ENCODE measurements at regions not wholly inside any gene's neighbourhood (a gene's known extent, or its start where the extent isn't known, plus 50 kb on each side); places are given as distances from the start of the nearest gene placed in this dataset.

DNA sequence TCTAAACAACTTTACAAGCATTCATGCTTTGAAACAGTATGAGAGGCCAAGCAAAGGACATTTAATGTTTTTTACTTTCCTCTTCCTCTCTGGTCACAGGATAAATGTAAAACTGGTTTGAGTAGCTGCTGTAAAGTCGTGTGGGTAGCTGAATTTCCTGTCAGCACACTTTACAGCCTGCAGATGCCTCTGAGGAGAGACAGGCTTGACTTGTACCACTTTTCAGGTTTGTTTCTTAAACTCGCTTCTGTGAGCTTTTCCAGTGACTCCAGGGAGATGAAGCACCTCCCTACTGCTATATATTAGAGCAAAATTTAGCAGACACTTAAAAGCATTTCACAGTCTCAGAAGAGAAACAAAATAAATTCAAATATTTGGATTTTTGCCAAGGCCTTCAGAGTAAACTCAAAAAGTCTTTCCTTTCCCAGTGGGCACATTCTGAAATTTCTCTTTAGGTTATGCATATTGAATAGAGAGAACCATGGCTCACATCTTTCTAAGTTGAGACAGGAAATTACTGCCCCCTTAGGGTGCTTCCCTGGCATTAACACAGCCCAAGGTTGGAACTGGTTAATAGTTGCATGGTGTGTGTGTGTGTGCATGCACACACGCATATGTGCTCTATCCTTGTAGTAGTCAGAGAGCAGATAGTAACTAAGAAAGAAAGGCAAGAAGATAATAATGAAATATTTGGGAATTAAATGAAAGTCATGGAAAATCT is 557.3 kb upstream of the MIS18BP1 start:
- TF ChIP-seq EZH2 (IDR thresholded peaks at IDR 0.05; ENCODE audit: insufficient read depth, poor library complexity, severe bottlenecking) = no peak
- no peak for TF ChIP-seq EZH2phosphoT487 (IDR thresholded peaks at IDR 0.05; ENCODE audit: insufficient read depth, low read depth)
